Nephron (organoid): ENCODE measurements at regions not wholly inside any gene's neighbourhood (a gene's known extent, or its start where the extent isn't known, plus 50 kb on each side); places are given as distances from the start of the nearest gene placed in this dataset.

Experiments
- H3K27ac Mint-ChIP-seq, 3 experiments: 2 replicates each; pipeline ENCODE4 v1.8.0; 2020; ENCODE audit warnings: mixed read lengths in 3 of 3, mild to moderate bottlenecking in 2 of 3, moderate library complexity in 1 of 3
- H3K27me3 Mint-ChIP-seq: 2 replicates; pipeline ENCODE4 v1.8.0; 2021; ENCODE audit warnings: low read depth, mild to moderate bottlenecking, moderate library complexity, mixed read lengths
- H3K36me3 Mint-ChIP-seq: 2 replicates; pipeline ENCODE4 v1.8.0; 2020; ENCODE audit warnings: low read depth, mixed read lengths
- H3K4me1 Mint-ChIP-seq: 2 replicates; pipeline ENCODE4 v1.8.0; 2020; ENCODE audit warnings: mixed read lengths
- H3K4me3 Mint-ChIP-seq, 3 experiments: 2 replicates each; pipeline ENCODE4 v1.8.0; 2020; ENCODE audit warnings: mild to moderate bottlenecking in 3 of 3, mixed read lengths in 3 of 3, moderate library complexity in 2 of 3
- H3K9me3 Mint-ChIP-seq: 2 replicates; pipeline ENCODE4 v1.8.0; 2020; ENCODE audit warnings: mixed read lengths
- CTCF ChIP-seq, 3 experiments: fragments of 200-600 bp; sonication (generic); IDR thresholded peaks; one replicate each; pipeline ENCODE4 v1.5.0; 2021; ENCODE audit warnings: antibody characterized with exemption in 3 of 3; ENCODE audit not compliant: unreplicated experiment in 3 of 3

- no peak for TF ChIP-seq CTCF (IDR thresholded peaks at IDR 0.05; ENCODE audit: unreplicated experiment in 3 of 3)
- Mint-ChIP-seq H3K27me3 (no peaks in the 10 kb centered on the region), H3K9me3 (peaks cover 5% of the 10 kb centered on the region), H3K36me3 (no peaks in the 10 kb centered on the region), H3K4me1 (no peaks in the 10 kb centered on the region), H3K27ac (no peak overlapping the region), H3K4me3 (no peak overlapping the region)
Measured at GRCh38 chr2:173803449-173803848, 161.7 kb downstream of the SP3 start.

- H3K27me3 Mint-ChIP-seq, result no peaks in the 10 kb centered on the region
- H3K9me3 Mint-ChIP-seq, result peaks cover 5% of the 10 kb centered on the region
- no peak for TF ChIP-seq CTCF (IDR thresholded peaks at IDR 0.05; ENCODE audit: unreplicated experiment in 3 of 3)
- no peak overlapping the region for H3K4me3 Mint-ChIP-seq
- H3K4me1 Mint-ChIP-seq, result no peaks in the 10 kb centered on the region
- H3K36me3 Mint-ChIP-seq, result no peaks in the 10 kb centered on the region
- H3K27ac Mint-ChIP-seq, result no peak overlapping the region
Measured at GRCh38 chr2:173806761-173807160, 158.4 kb downstream of the SP3 start.

- no peak for TF ChIP-seq CTCF (IDR thresholded peaks at IDR 0.05; ENCODE audit: unreplicated experiment in 3 of 3)
- Mint-ChIP-seq H3K36me3 (no peaks in the 10 kb centered on the region), H3K4me1 (no peaks in the 10 kb centered on the region), H3K4me3 (no peak overlapping the region), H3K27ac (no peak overlapping the region), H3K9me3 (peaks cover 5% of the 10 kb centered on the region), H3K27me3 (no peaks in the 10 kb centered on the region)
Measured at GRCh38 chr2:173808718-173809117, 156.5 kb downstream of the SP3 start.

GRCh38 chr2:173812321-173812720 lies 152.9 kb downstream of the SP3 start:
- Mint-ChIP-seq H3K4me3 (no peak overlapping the region), H3K27me3 (peaks cover 4% of the 10 kb centered on the region), H3K27ac (no peak overlapping the region), H3K9me3 (peaks cover 5% of the 10 kb centered on the region), H3K36me3 (no peaks in the 10 kb centered on the region), H3K4me1 (no peaks in the 10 kb centered on the region)
- TF ChIP-seq CTCF (IDR thresholded peaks at IDR 0.05; ENCODE audit: unreplicated experiment in 3 of 3), result no peak

GRCh38 chr2:173814306-173814705 lies 150.9 kb downstream of the SP3 start:
- H3K9me3 Mint-ChIP-seq, result no peaks in the 10 kb centered on the region
- peaks cover 4% of the 10 kb centered on the region for H3K27me3 Mint-ChIP-seq
- TF ChIP-seq CTCF (IDR thresholded peaks at IDR 0.05; ENCODE audit: unreplicated experiment in 3 of 3), result no peak
- H3K4me1 Mint-ChIP-seq, result no peaks in the 10 kb centered on the region
- no peak overlapping the region for H3K27ac Mint-ChIP-seq
- no peaks in the 10 kb centered on the region for H3K36me3 Mint-ChIP-seq
- H3K4me3 Mint-ChIP-seq, result no peak overlapping the region

- H3K4me1 Mint-ChIP-seq, result no peaks in the 10 kb centered on the region
- no peaks in the 10 kb centered on the region for H3K36me3 Mint-ChIP-seq
- no peak overlapping the region for H3K27ac Mint-ChIP-seq
- no peaks in the 10 kb centered on the region for H3K9me3 Mint-ChIP-seq
- peaks cover 4% of the 10 kb centered on the region for H3K27me3 Mint-ChIP-seq
- TF ChIP-seq CTCF (IDR thresholded peaks at IDR 0.05; ENCODE audit: unreplicated experiment in 3 of 3), result no peak
- H3K4me3 Mint-ChIP-seq, result no peak overlapping the region
Measured at GRCh38 chr2:173815772-173816171, 149.4 kb downstream of the SP3 start.
